ENCODE measurements at regions not wholly inside any gene's neighbourhood (a gene's known extent, or its start where the extent isn't known, plus 50 kb on each side); places are given as distances from the start of the nearest gene placed in this dataset.

DNA sequence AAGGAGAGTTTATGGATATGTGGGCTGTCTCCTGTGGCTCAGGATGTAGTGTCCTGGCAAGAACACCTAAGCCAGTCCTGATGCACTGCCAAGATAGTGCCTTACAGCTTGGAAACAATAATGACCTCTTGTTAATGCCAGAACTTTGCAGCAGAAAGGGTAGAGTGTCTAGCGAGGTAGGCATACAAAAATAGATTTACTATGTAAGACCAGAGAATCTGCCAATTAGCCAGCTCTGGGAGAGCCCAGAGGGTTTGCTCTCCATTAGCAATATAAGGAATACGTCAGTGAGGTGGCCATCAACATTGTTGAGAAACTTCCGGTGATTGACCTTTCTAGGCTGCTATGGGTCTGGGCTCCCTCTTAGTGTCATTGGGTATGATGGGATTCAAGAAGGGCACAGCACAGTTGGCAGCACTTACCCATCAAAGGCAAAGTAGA is 178.5 kb upstream of the GALNT2 start:
- Histone ChIP-seq H3K4me3 (ENCODE audit: low read length) (no peak overlapping the region), H3K27ac (ENCODE audit: low read length) (peak overlapping the region; percentile 95), H3K27me3 (ENCODE audit: control insufficient read depth, insufficient read depth) (no peaks in the 10 kb centered on the region), H3K9me3 (ENCODE audit: control insufficient read depth, low read length) (no peaks in the 10 kb centered on the region), H3K4me1 (ENCODE audit: control insufficient read depth, insufficient read depth, low read length) (no peaks in the 10 kb centered on the region)
- 68% methylated on average over 3 of the region's 3 CpGs for WGBS
- intact Hi-C loops (cut with DNase I): no loop called here
- DNase-seq (no peak), ATAC-seq (peak; percentile 17 to 55)

DNA sequence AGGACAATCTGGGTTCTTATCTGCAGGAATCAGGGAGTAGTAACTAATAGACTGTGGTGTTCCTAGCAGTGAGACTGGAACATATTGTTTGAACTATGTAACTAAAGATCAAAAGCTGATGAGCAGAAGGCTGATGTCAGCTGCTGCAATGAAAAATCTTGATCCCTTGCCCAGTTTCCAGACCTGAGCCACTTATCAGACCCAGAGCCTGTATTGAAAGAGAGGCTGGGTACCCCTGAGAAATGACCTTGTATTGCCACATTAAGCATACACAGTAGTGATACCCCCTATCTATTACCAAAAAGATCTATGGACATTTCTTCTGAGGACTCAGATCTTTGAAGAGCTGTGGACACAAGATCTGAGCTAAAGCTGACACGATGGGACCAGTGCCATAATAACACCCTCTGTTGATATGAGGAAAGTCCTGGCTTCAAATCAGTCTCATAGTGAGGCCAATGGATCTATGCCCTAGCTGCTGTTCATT is 178.0 kb upstream of the GALNT2 start:
- peak; percentile 54 to 71 for ATAC-seq
- intact Hi-C loops (cut with DNase I): no loop called here
- 42% methylated on average over 1 of the region's 1 CpG for WGBS

DNA sequence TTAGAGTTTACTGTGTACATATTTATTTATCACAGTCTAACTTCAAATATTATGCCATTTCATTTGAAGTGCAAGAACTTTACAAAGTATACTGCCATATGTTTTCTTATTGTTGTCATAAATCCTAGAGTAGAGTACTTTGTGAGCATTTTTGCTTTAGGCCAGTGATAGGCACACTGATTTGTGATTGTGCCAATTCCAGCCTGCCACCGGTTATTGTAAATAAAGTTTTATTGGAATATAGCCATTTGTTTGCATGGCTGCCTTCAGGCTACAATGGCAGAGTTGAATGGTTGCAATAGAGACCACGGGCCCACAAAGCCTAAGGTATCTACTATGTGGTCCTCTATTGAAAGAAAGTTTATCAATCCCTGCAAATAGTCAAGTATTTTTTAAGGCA is 175.8 kb upstream of the GALNT2 start:
- intact Hi-C loops (cut with DNase I): no loop called here
- WGBS: 85% methylated on average over 2 of the region's 2 CpGs
- no peak for ATAC-seq

More for the DNA sequence above, 178.0 kb upstream of the GALNT2 start:
- Histone ChIP-seq H3K4me1 (ENCODE audit: control insufficient read depth, insufficient read depth, low read length) (no peaks in the 10 kb centered on the region), H3K4me3 (ENCODE audit: low read length) (no peak overlapping the region), H3K9me3 (ENCODE audit: control insufficient read depth, low read length) (no peaks in the 10 kb centered on the region), H3K27ac (ENCODE audit: low read length) (peak overlapping the region; percentile 95), H3K27me3 (ENCODE audit: control insufficient read depth, insufficient read depth) (no peaks in the 10 kb centered on the region)
- DNase-seq: no peak

GRCh38 chr1:229892515-229893117 is 174.4 kb upstream of the GALNT2 start:
- intact Hi-C loops (cut with DNase I): no loop called here

More for the DNA sequence above, 175.8 kb upstream of the GALNT2 start:
- Histone ChIP-seq H3K4me1 (ENCODE audit: control insufficient read depth, insufficient read depth, low read length) (no peaks in the 10 kb centered on the region), H3K27me3 (ENCODE audit: control insufficient read depth, insufficient read depth) (no peaks in the 10 kb centered on the region), H3K27ac (ENCODE audit: low read length) (no peak overlapping the region), H3K9me3 (ENCODE audit: control insufficient read depth, low read length) (no peaks in the 10 kb centered on the region), H3K4me3 (ENCODE audit: low read length) (no peak overlapping the region)
- DNase-seq: no peak

DNA sequence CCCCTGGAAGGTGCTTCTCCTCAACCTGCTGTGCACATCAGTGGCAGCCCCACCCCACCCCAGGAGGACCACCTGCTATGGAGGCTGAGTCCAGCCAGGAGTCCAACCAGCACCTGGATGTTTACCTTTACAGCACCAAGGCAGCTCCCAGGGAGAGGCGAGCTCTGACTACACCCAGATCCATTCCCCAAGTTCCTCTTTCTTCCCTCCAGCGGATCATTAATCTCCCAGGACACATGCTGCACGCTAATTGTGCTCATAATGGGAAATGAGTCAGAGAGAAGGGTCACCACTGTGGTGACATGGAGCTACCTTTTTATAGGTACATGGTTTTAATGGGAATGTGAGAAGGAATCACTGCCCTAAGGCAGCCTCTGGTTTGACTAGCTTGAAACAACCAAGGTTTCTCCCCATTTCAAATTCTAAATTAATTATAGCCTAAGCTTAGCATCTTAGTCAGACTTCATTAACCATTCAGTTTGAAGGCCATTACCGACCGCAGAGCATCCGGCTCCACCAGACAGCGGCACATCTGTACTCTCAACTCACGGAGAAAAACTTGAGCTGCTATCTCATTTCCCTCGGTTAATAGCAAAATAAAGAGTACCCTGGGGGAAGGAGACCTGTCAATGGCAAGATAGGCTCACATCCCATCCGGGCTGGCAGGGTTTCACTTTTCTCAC is 173.1 kb upstream of the GALNT2 start:
- ATAC-seq (no peak), DNase-seq (no peak)
- intact Hi-C loops (cut with DNase I): no loop called here
- Histone ChIP-seq H3K27me3 (ENCODE audit: control insufficient read depth, insufficient read depth) (no peaks in the 10 kb centered on the region), H3K4me3 (ENCODE audit: low read length) (no peak overlapping the region), H3K4me1 (ENCODE audit: control insufficient read depth, insufficient read depth, low read length) (no peaks in the 10 kb centered on the region), H3K9me3 (ENCODE audit: control insufficient read depth, low read length) (no peaks in the 10 kb centered on the region), H3K27ac (ENCODE audit: low read length) (no peak overlapping the region)
- WGBS: 58% methylated on average over 10 of the region's 10 CpGs

More at GRCh38 chr1:229892515-229893117, 174.4 kb upstream of the GALNT2 start:
- Histone ChIP-seq H3K4me1 (ENCODE audit: control insufficient read depth, insufficient read depth, low read length) (no peaks in the 10 kb centered on the region), H3K9me3 (ENCODE audit: control insufficient read depth, low read length) (no peaks in the 10 kb centered on the region), H3K4me3 (ENCODE audit: low read length) (no peak overlapping the region), H3K27ac (ENCODE audit: low read length) (no peak overlapping the region), H3K27me3 (ENCODE audit: control insufficient read depth, insufficient read depth) (no peaks in the 10 kb centered on the region)
- DNase-seq (no peak), ATAC-seq (no peak)
- WGBS: 89% methylated on average over 1 of the region's 1 CpG

GRCh38 chr1:229894532-229894931 is 172.5 kb upstream of the GALNT2 start:
- Histone ChIP-seq H3K4me1 (ENCODE audit: control insufficient read depth, insufficient read depth, low read length) (no peaks in the 10 kb centered on the region), H3K4me3 (ENCODE audit: low read length) (no peak overlapping the region), H3K27ac (ENCODE audit: low read length) (no peak overlapping the region), H3K9me3 (ENCODE audit: control insufficient read depth, low read length) (no peaks in the 10 kb centered on the region), H3K27me3 (ENCODE audit: control insufficient read depth, insufficient read depth) (no peaks in the 10 kb centered on the region)
- ATAC-seq (no peak), DNase-seq (no peak)
- intact Hi-C loops (cut with DNase I): no loop called here

GRCh38 chr1:229895605-229896004 is 171.4 kb upstream of the GALNT2 start:
- intact Hi-C loops (cut with DNase I): no loop called here
- Histone ChIP-seq H3K9me3 (ENCODE audit: control insufficient read depth, low read length) (no peaks in the 10 kb centered on the region), H3K4me1 (ENCODE audit: control insufficient read depth, insufficient read depth, low read length) (no peaks in the 10 kb centered on the region), H3K4me3 (ENCODE audit: low read length) (no peak overlapping the region), H3K27me3 (ENCODE audit: control insufficient read depth, insufficient read depth) (no peaks in the 10 kb centered on the region), H3K27ac (ENCODE audit: low read length) (no peak overlapping the region)
- ATAC-seq: no peak
- no peak for DNase-seq
- 82% methylated on average over 3 of the region's 3 CpGs for WGBS

DNA sequence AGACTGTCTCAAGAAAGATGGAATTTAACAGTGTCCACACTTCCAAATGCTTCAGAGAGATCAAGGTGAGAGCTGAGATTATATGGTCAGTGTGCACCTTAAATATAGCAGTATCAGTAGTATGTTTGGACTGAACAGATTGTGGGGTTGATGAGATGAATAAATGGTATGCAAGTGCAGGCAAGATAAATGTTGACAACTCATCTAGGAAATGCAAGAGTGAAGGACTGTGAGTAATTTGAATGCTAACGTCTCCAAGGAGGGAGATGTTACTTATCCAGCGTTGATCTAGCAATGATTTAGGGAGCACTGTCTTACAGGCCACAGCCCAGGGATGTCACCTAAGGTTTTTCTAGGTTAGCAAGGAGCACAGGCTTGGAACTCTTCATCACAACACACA is 170.7 kb upstream of the GALNT2 start:
- H3K27me3 ChIP-seq (ENCODE audit: control insufficient read depth, insufficient read depth): no peaks in the 10 kb centered on the region
- DNase-seq: no peak
- no peak overlapping the region for H3K4me3 ChIP-seq (ENCODE audit: low read length)
- no peaks in the 10 kb centered on the region for H3K9me3 ChIP-seq (ENCODE audit: control insufficient read depth, low read length)
- intact Hi-C loops (cut with DNase I): no loop called here
- no peaks in the 10 kb centered on the region for H3K4me1 ChIP-seq (ENCODE audit: control insufficient read depth, insufficient read depth, low read length)
- no peak for ATAC-seq
- no peak overlapping the region for H3K27ac ChIP-seq (ENCODE audit: low read length)
- WGBS: 83% methylated on average over 2 of the region's 2 CpGs

GRCh38 chr1:229896861-229897260 is 170.2 kb upstream of the GALNT2 start:
- intact Hi-C loops (cut with DNase I): no loop called here
- ATAC-seq (no peak), DNase-seq (no peak)
- Histone ChIP-seq H3K4me3 (ENCODE audit: low read length) (no peak overlapping the region), H3K27ac (ENCODE audit: low read length) (no peak overlapping the region), H3K27me3 (ENCODE audit: control insufficient read depth, insufficient read depth) (no peaks in the 10 kb centered on the region), H3K4me1 (ENCODE audit: control insufficient read depth, insufficient read depth, low read length) (no peaks in the 10 kb centered on the region), H3K9me3 (ENCODE audit: control insufficient read depth, low read length) (no peaks in the 10 kb centered on the region)
- WGBS: 88% methylated on average over 5 of the region's 5 CpGs

- no peak for ATAC-seq
Measured at GRCh38 chr1:229897501-229897900, 169.5 kb upstream of the GALNT2 start.

DNA sequence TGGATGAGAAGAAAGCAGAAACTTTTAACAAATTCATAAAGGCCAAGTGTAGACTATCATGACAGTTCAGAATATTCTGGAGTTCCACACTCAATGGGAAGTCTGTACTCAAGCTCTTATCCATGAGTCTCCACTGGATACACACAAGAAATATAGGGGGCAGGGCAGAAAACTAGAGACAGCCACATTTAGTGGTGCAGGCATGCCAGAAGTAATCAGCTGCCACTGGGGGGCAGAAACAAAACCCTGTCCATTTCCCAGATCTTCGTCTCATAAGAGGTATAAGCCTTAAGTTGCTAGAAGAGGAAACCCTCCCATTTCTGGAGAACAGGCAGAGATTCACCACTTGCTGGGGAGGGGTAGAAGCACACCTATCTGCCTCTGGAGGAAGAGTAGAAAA is 166.8 kb upstream of the GALNT2 start:
- no peaks in the 10 kb centered on the region for H3K4me1 ChIP-seq (ENCODE audit: control insufficient read depth, insufficient read depth, low read length)
- H3K4me3 ChIP-seq (ENCODE audit: low read length): no peak overlapping the region
- H3K9me3 ChIP-seq (ENCODE audit: control insufficient read depth, low read length): no peaks in the 10 kb centered on the region
- intact Hi-C loops (cut with DNase I): no loop called here
- 83% methylated on average over 1 of the region's 1 CpG for WGBS
- DNase-seq (no peak), ATAC-seq (no peak)
- H3K27ac ChIP-seq (ENCODE audit: low read length): no peak overlapping the region
- H3K27me3 ChIP-seq (ENCODE audit: control insufficient read depth, insufficient read depth): no peaks in the 10 kb centered on the region

More at GRCh38 chr1:229897501-229897900, 169.5 kb upstream of the GALNT2 start:
- H3K27me3 ChIP-seq (ENCODE audit: control insufficient read depth, insufficient read depth): no peaks in the 10 kb centered on the region
- intact Hi-C loops (cut with DNase I): no loop called here
- no peaks in the 10 kb centered on the region for H3K4me1 ChIP-seq (ENCODE audit: control insufficient read depth, insufficient read depth, low read length)
- 67% methylated on average over 8 of the region's 8 CpGs for WGBS
- H3K27ac ChIP-seq (ENCODE audit: low read length): no peak overlapping the region
- DNase-seq: no peak
- H3K9me3 ChIP-seq (ENCODE audit: control insufficient read depth, low read length): no peaks in the 10 kb centered on the region
- no peak overlapping the region for H3K4me3 ChIP-seq (ENCODE audit: low read length)

Data from right cardiac atrium (tissue), 5 donors.